HCT116 (cell line): ENCODE measurements at regions not wholly inside any gene's neighbourhood (a gene's known extent, or its start where the extent isn't known, plus 50 kb on each side); places are given as distances from the start of the nearest gene placed in this dataset.

Experiments used
- ATAC-seq: fragments of 200-7000 bp; cut with Tn5 transposase; 2 replicates; pipeline ENCODE4 v1.9.1; 2020; ENCODE audit warnings: mild to moderate bottlenecking, moderate library complexity
- BruUV-seq: library from RNA; stranded (reverse); fragments of 400-500 nt; replicated peaks from 2 replicates; lab custom pipeline; 2021; lab: Mats Ljungman, UMichigan
- CTCF ChIA-PET: fragments of 300-600 bp; sonication (Branson Sonifier 250); formaldehyde crosslinking; loops from one replicate; lab custom pipeline; 2021; ENCODE audit warnings: antibody characterized with exemption; lab: Charles Lee
- POLR2A ChIA-PET: fragments of 300-600, 350-600 bp; sonication (Branson Sonifier 250); formaldehyde crosslinking; loops from one replicate; lab custom pipeline; 2021; ENCODE audit warnings: antibody characterized with exemption; lab: Charles Lee
- RAD21 ChIA-PET, 2 experiments: fragments of 300-600 bp; sonication (Branson Sonifier 250); formaldehyde crosslinking; loops; one replicate each; lab custom pipeline; 2023; ENCODE audit warnings: low total read pairs in 2 of 2; ENCODE audit not compliant: uncharacterized antibody in 2 of 2, unreplicated experiment in 2 of 2, low non-redundant PET in 1 of 2; lab: Charles Lee
- DNase-seq: peaks from one replicate; pipeline ENCODE4 v3.0.0-alpha.2; 2010; ENCODE audit warnings: low read depth, low spot score
- H2AFZ ChIP-seq: fragments of 200-600 bp; shearing (Covaris generic), sonication (generic); 2 replicates; pipeline ENCODE4 v1.6.1; 2017; ENCODE audit warnings: low read depth, mixed run types, mixed read lengths, antibody characterized with exemption, low read length; ENCODE audit not compliant: poor library complexity, severe bottlenecking
- H3K27ac ChIP-seq: 2 replicates; pipeline ENCODE4 v1.5.1; 2012; ENCODE audit warnings: low read depth, low read length
- H3K27me3 ChIP-seq: fragments of 200-600 bp; sonication (generic); 2 replicates; pipeline ENCODE4 v1.6.1; 2016; ENCODE audit warnings: mixed run types, low read length, mixed read lengths; ENCODE audit not compliant: insufficient read depth
- H3K36me3 ChIP-seq, 2 experiments: fragments of 200-500 bp in 1 of 2; fragments of 200-600 bp in 1 of 2; sonication (Bioruptor generic) in 1 of 2; sonication (generic) in 1 of 2; 2 replicates each; pipeline versions ENCODE4 v1.5.1 to v1.6.1; 2014 to 2016; ENCODE audit warnings: low read length in 2 of 2, inconsistent platforms in 1 of 2, mixed read lengths in 1 of 2, mixed run types in 1 of 2; ENCODE audit not compliant: insufficient read depth in 2 of 2, control insufficient read depth in 1 of 2
- H3K4me1 ChIP-seq, 2 experiments: fragments of 200-600 bp in 1 of 2; sonication (generic) in 1 of 2; 2 replicates each; pipeline versions ENCODE4 v1.5.1 to v1.6.1; 2012 to 2017; ENCODE audit warnings: low read length in 2 of 2, inconsistent platforms in 1 of 2, mild to moderate bottlenecking in 1 of 2, mixed read lengths in 1 of 2, mixed run types in 1 of 2, moderate library complexity in 1 of 2; ENCODE audit not compliant: insufficient read depth in 2 of 2, control insufficient read depth in 1 of 2
- H3K4me2 ChIP-seq: fragments of 200-600 bp; sonication (generic); 2 replicates; pipeline ENCODE4 v1.6.1; 2017; ENCODE audit warnings: mixed run types, low read length, mixed read lengths
- H3K4me3 ChIP-seq, 2 experiments: fragments of 200-600 bp in 1 of 2; sonication (generic) in 1 of 2; replicated peaks in 1 of 2; 2 replicates each; pipeline ENCODE4 v1.5.1; 2011 to 2016; ENCODE audit warnings: low read length in 2 of 2, control low read depth in 1 of 2, low read depth in 1 of 2, mild to moderate bottlenecking in 1 of 2, mixed read lengths in 1 of 2, mixed run types in 1 of 2
- H3K79me2 ChIP-seq: fragments of 200-600 bp; sonication (generic); 2 replicates; pipeline ENCODE4 v1.6.1; 2017; ENCODE audit warnings: mild to moderate bottlenecking, mixed run types, low read length, moderate library complexity, mixed read lengths; ENCODE audit not compliant: insufficient read depth
- H3K9ac ChIP-seq: fragments of 200-600 bp; sonication (generic); 2 replicates; pipeline ENCODE4 v1.6.1; 2016; ENCODE audit warnings: low read length, mixed read lengths
- H3K9me2 ChIP-seq: fragments of 200-600 bp; sonication (generic), shearing (Covaris generic); 2 replicates; pipeline ENCODE4 v1.6.1; 2017; ENCODE audit warnings: mixed run types, mild to moderate bottlenecking, moderate library complexity; ENCODE audit not compliant: insufficient read depth
- H3K9me3 ChIP-seq, 2 experiments: fragments of 200-500 bp in 1 of 2; fragments of 200-600 bp in 1 of 2; sonication (Bioruptor generic) in 1 of 2; sonication (generic) in 1 of 2; 2 replicates each; pipeline ENCODE4 v1.6.1; 2014 to 2017; ENCODE audit warnings: low read length in 2 of 2, mixed read lengths in 2 of 2, inconsistent platforms in 1 of 2, low read depth in 1 of 2, mild to moderate bottlenecking in 1 of 2, mixed run types in 1 of 2, moderate library complexity in 1 of 2; ENCODE audit not compliant: control insufficient read depth in 1 of 2, insufficient read depth in 1 of 2
- H4K20me1 ChIP-seq: fragments of 200-600 bp; sonication (generic), shearing (Covaris generic); 2 replicates; pipeline ENCODE4 v1.6.1; 2017; ENCODE audit warnings: mixed run types, mild to moderate bottlenecking, moderate library complexity; ENCODE audit not compliant: insufficient read depth
- ATF3 ChIP-seq: IDR thresholded peaks from 2 replicates; pipeline ENCODE4 v1.6.1; 2012
- CTCF ChIP-seq, 3 experiments: fragments of 200-600 bp in 1 of 3; sonication (generic) in 1 of 3; IDR thresholded peaks in 2 of 3; conservative IDR thresholded peaks in 1 of 3; 2 replicates each; pipeline ENCODE4 v1.5.1; 2012 to 2017; ENCODE audit warnings: low read depth in 2 of 3, low read length in 2 of 3, antibody characterized with exemption in 1 of 3, borderline replicate concordance in 1 of 3, control low read depth in 1 of 3, mild to moderate bottlenecking in 1 of 3, mixed read lengths in 1 of 3, mixed run types in 1 of 3, moderate library complexity in 1 of 3; ENCODE audit not compliant: insufficient read depth in 1 of 3
- EGR1 ChIP-seq: IDR thresholded peaks from 2 replicates; pipeline ENCODE4 v1.6.1; 2012; ENCODE audit warnings: low read depth
- ELF1 ChIP-seq: IDR thresholded peaks from 2 replicates; pipeline ENCODE4 v1.6.1; 2012; ENCODE audit warnings: low read depth, borderline replicate concordance
- EZH2 ChIP-seq: fragments of 200-600 bp; sonication (generic); IDR thresholded peaks from 2 replicates; pipeline ENCODE4 v1.6.1; 2017; ENCODE audit warnings: antibody characterized with exemption, mixed run types
- EZH2phosphoT487 ChIP-seq: fragments of 200-600 bp; IDR thresholded peaks from 2 replicates; pipeline ENCODE4 v1.6.1; 2018; ENCODE audit warnings: antibody characterized with exemption, borderline replicate concordance
- FOSL1 ChIP-seq: IDR thresholded peaks from 2 replicates; pipeline ENCODE4 v1.6.1; 2012; ENCODE audit warnings: low read depth
- JUND ChIP-seq: IDR thresholded peaks from 2 replicates; pipeline ENCODE4 v1.6.1; 2012
- POLR2A ChIP-seq: IDR thresholded peaks from 2 replicates; pipeline ENCODE4 v1.7.0; 2011; ENCODE audit warnings: borderline replicate concordance; ENCODE audit not compliant: insufficient read depth, insufficient read length; ENCODE audit errors: extremely low read depth
- POLR2AphosphoS5 ChIP-seq: IDR thresholded peaks from 2 replicates; pipeline ENCODE4 v1.6.1; 2011; ENCODE audit warnings: mild to moderate bottlenecking, low read depth, low read length, moderate library complexity
- RAD21 ChIP-seq: IDR thresholded peaks from 2 replicates; pipeline ENCODE4 v1.6.1; 2012; ENCODE audit warnings: low read depth, mild to moderate bottlenecking
- REST ChIP-seq: IDR thresholded peaks from 2 replicates; pipeline ENCODE4 v1.6.1; 2012; ENCODE audit warnings: low read depth
- SIN3A ChIP-seq: IDR thresholded peaks from 2 replicates; pipeline ENCODE4 v1.6.1; 2012; ENCODE audit warnings: low read depth
- SRF ChIP-seq: IDR thresholded peaks from 2 replicates; pipeline ENCODE4 v1.6.1; 2012; ENCODE audit warnings: low read depth
- TCF7L2 ChIP-seq: IDR thresholded peaks from 2 replicates; pipeline ENCODE4 v1.7.0; 2011; ENCODE audit warnings: borderline replicate concordance, inconsistent platforms; ENCODE audit not compliant: insufficient read depth, insufficient read length; ENCODE audit errors: extremely low read depth
- YY1 ChIP-seq: IDR thresholded peaks from 2 replicates; pipeline ENCODE4 v1.6.1; 2011; ENCODE audit warnings: low read length, low read depth, moderate library complexity, mild to moderate bottlenecking; ENCODE audit not compliant: insufficient replicate concordance; ENCODE audit errors: extremely low read depth
- ZNF274 ChIP-seq: fragments of 200-500 bp; sonication (Bioruptor generic); IDR thresholded peaks from 2 replicates; pipeline ENCODE4 v1.6.1; 2014; ENCODE audit warnings: mild to moderate bottlenecking, low read depth, low read length, inconsistent platforms
- intact Hi-C: fragments of 100-400 bp; cut with micrococcal nuclease; formaldehyde crosslinking; loops from 2 replicates; pipeline ENCODE4 v1.10.0; 2022

- Histone ChIP-seq H3K9me3 (no peaks in the 10 kb centered on the region), H3K27ac (no peak overlapping the region), H4K20me1 (no peaks in the 10 kb centered on the region), H2AFZ (no peak overlapping the region), H3K4me3 (no peak overlapping the region), H3K36me3 (no peaks in the 10 kb centered on the region), H3K9ac (no peak overlapping the region), H3K4me1 (peaks cover 0 to 3% of the 10 kb centered on the region in 2 experiments; a peak in 1 of 4 replicates), H3K4me2 (no peak overlapping the region), H3K79me2 (no peaks in the 10 kb centered on the region), H3K27me3 (no peaks in the 10 kb centered on the region), H3K9me2 (no peaks in the 10 kb centered on the region)
- TF ChIP-seq ZNF274 (no peak), POLR2A (no peak), REST (no peak), FOSL1 (no peak), YY1 (no peak), JUND (no peak), ATF3 (no peak), EGR1 (no peak), CTCF (IDR thresholded peaks at IDR 0.05 in 2 of 3, conservative IDR thresholded peaks at IDR 0.05 in 1 of 3; ENCODE audit: borderline replicate concordance in 1 of 3, insufficient read depth in 1 of 3, low read depth in 2 of 3, low read length in 2 of 3) (no peak), SIN3A (no peak), ELF1 (no peak), SRF (no peak), POLR2AphosphoS5 (no peak), EZH2phosphoT487 (no peak), RAD21 (no peak), TCF7L2 (no peak), EZH2 (no peak)
- POLR2A ChIA-PET: no interaction called here
- intact Hi-C loops: no loop called here
- DNase-seq (no peak), ATAC-seq (no peak)
- BruUV-seq: no TSS peak
- CTCF ChIA-PET: no interaction called here
- RAD21 ChIA-PET: no interaction called here
Observed at GRCh38 chr4:138393886-138394610, 151.9 kb upstream of the SLC7A11 start.
